H9 (cell line): ENCODE measurements at regions not wholly inside any gene's neighbourhood (a gene's known extent, or its start where the extent isn't known, plus 50 kb on each side); places are given as distances from the start of the nearest gene placed in this dataset.

Experiments
- DNase-seq: peaks from one replicate; pipeline ENCODE4 v3.0.0-alpha.2; 2017
- H2AFZ ChIP-seq: one replicate; pipeline ENCODE4 v1.6.1; 2013; ENCODE audit warnings: mild to moderate bottlenecking, low read length, control low read depth, moderate library complexity
- H2AK5ac ChIP-seq: 2 replicates; pipeline ENCODE4 v1.6.1; 2013; ENCODE audit warnings: low read length, control low read depth, mixed read lengths; ENCODE audit not compliant: insufficient read length
- H2BK120ac ChIP-seq: one replicate; pipeline ENCODE4 v1.6.1; 2013; ENCODE audit warnings: low read depth, mild to moderate bottlenecking, low read length, control low read depth, inconsistent platforms; ENCODE audit not compliant: poor library complexity, severe bottlenecking
- H2BK12ac ChIP-seq: 2 replicates; pipeline ENCODE4 v1.6.1; 2013; ENCODE audit warnings: low read length, control low read depth, mixed read lengths, low read depth; ENCODE audit not compliant: insufficient read length
- H2BK15ac ChIP-seq: 2 replicates; pipeline ENCODE4 v1.6.1; 2013; ENCODE audit warnings: low read depth, low read length, control low read depth
- H2BK20ac ChIP-seq: one replicate; pipeline ENCODE4 v1.6.1; 2013; ENCODE audit warnings: low read depth, mild to moderate bottlenecking, low read length, control low read depth, inconsistent platforms; ENCODE audit not compliant: poor library complexity, severe bottlenecking
- H2BK5ac ChIP-seq: 2 replicates; pipeline ENCODE4 v1.6.1; 2013; ENCODE audit warnings: low read length, control low read depth, mixed read lengths; ENCODE audit not compliant: insufficient read length
- H3K14ac ChIP-seq: 2 replicates; pipeline ENCODE4 v1.6.1; 2013; ENCODE audit warnings: low read length, control low read depth; ENCODE audit not compliant: insufficient read depth
- H3K18ac ChIP-seq: 2 replicates; pipeline ENCODE4 v1.6.1; 2013; ENCODE audit warnings: low read depth, mild to moderate bottlenecking, mixed read lengths, low read length, control low read depth; ENCODE audit not compliant: insufficient read length
- H3K23ac ChIP-seq: 2 replicates; pipeline ENCODE4 v1.6.1; 2013; ENCODE audit warnings: low read length, control low read depth, mixed read lengths, low read depth; ENCODE audit not compliant: insufficient read length
- H3K23me2 ChIP-seq: 2 replicates; pipeline ENCODE4 v1.6.1; 2013; ENCODE audit warnings: low read depth, mild to moderate bottlenecking, mixed read lengths, low read length, control low read depth; ENCODE audit not compliant: insufficient read length, poor library complexity, severe bottlenecking
- H3K27ac ChIP-seq: 2 replicates; pipeline ENCODE4 v1.5.1; 2013; ENCODE audit warnings: low read length, control low read depth, mixed read lengths, low read depth; ENCODE audit not compliant: insufficient read length
- H3K27me3 ChIP-seq: 2 replicates; pipeline ENCODE4 v1.6.1; 2013; ENCODE audit warnings: low read length, control low read depth, inconsistent platforms; ENCODE audit not compliant: insufficient read depth
- H3K4ac ChIP-seq: 2 replicates; pipeline ENCODE4 v1.6.1; 2013; ENCODE audit warnings: low read depth, mild to moderate bottlenecking, control low read depth, inconsistent platforms, low read length, moderate library complexity
- H3K4me1 ChIP-seq: 2 replicates; pipeline ENCODE4 v1.6.1; 2013; ENCODE audit warnings: low read length, control low read depth, inconsistent platforms; ENCODE audit not compliant: insufficient read depth
- H3K4me2 ChIP-seq: 2 replicates; pipeline ENCODE4 v1.6.1; 2013; ENCODE audit warnings: low read length, control low read depth, mixed read lengths; ENCODE audit not compliant: insufficient read length, insufficient read depth
- H3K56ac ChIP-seq: 2 replicates; pipeline ENCODE4 v1.6.1; 2013; ENCODE audit warnings: low read depth, mild to moderate bottlenecking, mixed read lengths, low read length, control low read depth; ENCODE audit not compliant: insufficient read length
- H3K79me1 ChIP-seq: 2 replicates; pipeline ENCODE4 v1.6.1; 2013; ENCODE audit warnings: low read depth, mild to moderate bottlenecking, moderate library complexity, low read length, control low read depth, inconsistent platforms; ENCODE audit not compliant: insufficient read depth, poor library complexity, severe bottlenecking
- H3K79me2 ChIP-seq: 2 replicates; pipeline ENCODE4 v1.6.1; 2013; ENCODE audit warnings: low read length, control low read depth, inconsistent platforms; ENCODE audit not compliant: insufficient read depth
- H3K9ac ChIP-seq: 2 replicates; pipeline ENCODE4 v1.6.1; 2013; ENCODE audit warnings: low read length, control low read depth, mixed read lengths; ENCODE audit not compliant: insufficient read length; ENCODE audit errors: extremely low read depth
- H3K9me3 ChIP-seq: one replicate; pipeline ENCODE4 v1.6.1; 2013; ENCODE audit warnings: low read depth, low read length, inconsistent platforms; ENCODE audit not compliant: control insufficient read depth
- H3T11ph ChIP-seq: one replicate; pipeline ENCODE4 v1.6.1; 2013; ENCODE audit warnings: mild to moderate bottlenecking, low read length, control low read depth, inconsistent platforms
- H4K20me1 ChIP-seq: one replicate; pipeline ENCODE4 v1.6.1; 2013; ENCODE audit not compliant: control insufficient read depth, insufficient read length, insufficient read depth
- H4K5ac ChIP-seq: 2 replicates; pipeline ENCODE4 v1.6.1; 2013; ENCODE audit warnings: low read depth, mild to moderate bottlenecking, mixed read lengths, low read length, control low read depth; ENCODE audit not compliant: insufficient read length
- H4K8ac ChIP-seq: replicated peaks from 2 replicates; pipeline ENCODE4 v1.6.1; 2013; ENCODE audit warnings: low read length, control low read depth, mixed read lengths, low read depth; ENCODE audit not compliant: insufficient read length
- H4K91ac ChIP-seq: 2 replicates; pipeline ENCODE4 v1.6.1; 2013; ENCODE audit warnings: low read depth, mild to moderate bottlenecking, moderate library complexity, mixed read lengths, low read length, control low read depth; ENCODE audit not compliant: insufficient read length
- H3K27ac Mint-ChIP-seq, 3 experiments: 2 replicates in 2 of 3; 3 replicates in 1 of 3; pipeline ENCODE4 v1.8.0; 2020 to 2021; ENCODE audit warnings: mixed read lengths in 3 of 3, mild to moderate bottlenecking in 1 of 3, moderate library complexity in 1 of 3
- H3K27me3 Mint-ChIP-seq: 2 replicates; pipeline ENCODE4 v1.8.0; 2021; ENCODE audit warnings: low read depth, mild to moderate bottlenecking, moderate library complexity, mixed read lengths
- H3K36me3 Mint-ChIP-seq, 3 experiments: 2 replicates in 2 of 3; 3 replicates in 1 of 3; pipeline ENCODE4 v1.8.0; 2020 to 2021; ENCODE audit warnings: low read depth in 3 of 3, mixed read lengths in 3 of 3; ENCODE audit not compliant: insufficient read depth in 1 of 3
- H3K4me1 Mint-ChIP-seq, 2 experiments: 2 replicates each; pipeline ENCODE4 v1.8.0; 2020; ENCODE audit warnings: mixed read lengths in 2 of 2
- H3K4me3 Mint-ChIP-seq, 2 experiments: 2 replicates in 1 of 2; 3 replicates in 1 of 2; pipeline ENCODE4 v1.8.0; 2020 to 2021; ENCODE audit warnings: mild to moderate bottlenecking in 2 of 2, mixed read lengths in 2 of 2, moderate library complexity in 1 of 2
- H3K9me3 Mint-ChIP-seq, 2 experiments: 2 replicates in 1 of 2; 3 replicates in 1 of 2; pipeline ENCODE4 v1.8.0; 2020; ENCODE audit warnings: mild to moderate bottlenecking in 2 of 2, mixed read lengths in 2 of 2, moderate library complexity in 1 of 2
- WGBS: extraction: QIAGEN DNeasy Blood & Tissue Kit; methylation state at CpG from one replicate; pipeline ENCODE4 v1.1.7; 2013; ENCODE audit warnings: missing lambda C conversion rate, low lambda C conversion rate, mixed read lengths; ENCODE audit not compliant: insufficient read length; ENCODE audit errors: extremely low coverage; 5-methylcytosine and 5-hydroxymethylcytosine counted together
- TF ChIP-seq, protein P1 (sequence below): fragments of 200-600 bp; sonication (generic); conservative IDR thresholded peaks from 3 replicates; pipeline ENCODE4 v1.8.0; 2021; ENCODE audit warnings: antibody characterized with exemption, mild to moderate bottlenecking

DNA sequence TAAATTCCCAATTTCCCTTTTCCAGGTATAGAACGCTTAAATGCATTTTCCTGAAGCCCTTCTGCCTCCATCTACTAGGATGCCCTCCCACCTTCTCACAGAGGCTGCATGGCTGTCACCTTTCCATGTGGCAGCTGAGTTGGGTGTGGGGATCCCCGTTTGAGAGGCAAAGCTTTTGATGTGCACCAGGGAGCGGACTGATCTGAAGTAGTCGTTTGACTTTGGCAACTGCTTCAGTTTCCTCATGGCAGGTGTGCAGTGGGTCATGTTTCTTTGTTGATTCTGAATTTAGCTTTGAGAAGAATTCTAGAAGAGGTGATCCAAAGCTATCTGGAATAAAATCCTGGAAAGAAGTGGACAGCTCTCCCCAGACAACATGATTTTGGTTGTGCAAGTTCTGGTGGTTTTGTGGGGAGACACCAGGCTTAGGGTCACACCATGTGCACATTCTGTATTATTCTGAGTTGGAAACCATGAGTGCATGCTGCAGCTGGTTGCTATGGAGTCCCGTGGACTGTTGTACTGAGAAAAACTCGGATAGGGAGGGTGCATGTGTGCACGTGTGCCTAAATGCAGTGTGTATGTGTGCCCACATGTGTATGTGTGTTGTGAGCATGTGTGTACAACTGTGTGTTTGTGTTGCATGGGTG lies 63.5 kb downstream of the GADD45G start:
- no peak overlapping the region for H3K27ac Mint-ChIP-seq

More for the DNA sequence above, 63.5 kb downstream of the GADD45G start:
- H3K27me3 ChIP-seq, result no peaks in the 10 kb centered on the region
- DNase-seq, result no peak
- H3T11ph ChIP-seq, result no peak overlapping the region
- H3K4me1 Mint-ChIP-seq, result peaks cover 22 to 25% of the 10 kb centered on the region in 2 experiments
- no peaks in the 10 kb centered on the region for H3K9me3 ChIP-seq
- H2AFZ ChIP-seq, result no peak overlapping the region
- no peak overlapping the region for H3K9ac ChIP-seq
- H4K5ac ChIP-seq, result no peak overlapping the region
- peaks cover 3% of the 10 kb centered on the region for H3K27me3 Mint-ChIP-seq
- H3K27ac ChIP-seq, result no peak overlapping the region
- H4K91ac ChIP-seq, result no peak overlapping the region
- H2BK20ac ChIP-seq, result no peak overlapping the region
- H3K36me3 Mint-ChIP-seq, result peaks cover 3 to 10% (median 4%) of the 10 kb centered on the region in 3 experiments; a peak in 6 of 7 replicates
- no peaks in the 10 kb centered on the region for H3K23me2 ChIP-seq
- H3K4me1 ChIP-seq, result peaks cover 4% of the 10 kb centered on the region; the same call in 1 of the 2 replicates
- no peak overlapping the region for H3K4me2 ChIP-seq
- H2BK15ac ChIP-seq, result no peak overlapping the region
- no peaks in the 10 kb centered on the region for H3K79me2 ChIP-seq
- H2BK120ac ChIP-seq, result no peak overlapping the region
- no peak overlapping the region for H2BK5ac ChIP-seq
- no CpG with 5 or more reads among the region's 7 CpGs for WGBS
- no peak overlapping the region for H3K4ac ChIP-seq
- H3K14ac ChIP-seq, result no peak overlapping the region
- peaks cover 6 to 9% of the 10 kb centered on the region in 2 experiments for H3K9me3 Mint-ChIP-seq
- H3K56ac ChIP-seq, result no peak overlapping the region
- no peak overlapping the region for H2AK5ac ChIP-seq
- H3K79me1 ChIP-seq, result no peaks in the 10 kb centered on the region
- H4K8ac ChIP-seq, result no peak overlapping the region
- no peaks in the 10 kb centered on the region for H4K20me1 ChIP-seq
- no peak overlapping the region for H3K4me3 Mint-ChIP-seq
- TF ChIP-seq, protein P1, sequence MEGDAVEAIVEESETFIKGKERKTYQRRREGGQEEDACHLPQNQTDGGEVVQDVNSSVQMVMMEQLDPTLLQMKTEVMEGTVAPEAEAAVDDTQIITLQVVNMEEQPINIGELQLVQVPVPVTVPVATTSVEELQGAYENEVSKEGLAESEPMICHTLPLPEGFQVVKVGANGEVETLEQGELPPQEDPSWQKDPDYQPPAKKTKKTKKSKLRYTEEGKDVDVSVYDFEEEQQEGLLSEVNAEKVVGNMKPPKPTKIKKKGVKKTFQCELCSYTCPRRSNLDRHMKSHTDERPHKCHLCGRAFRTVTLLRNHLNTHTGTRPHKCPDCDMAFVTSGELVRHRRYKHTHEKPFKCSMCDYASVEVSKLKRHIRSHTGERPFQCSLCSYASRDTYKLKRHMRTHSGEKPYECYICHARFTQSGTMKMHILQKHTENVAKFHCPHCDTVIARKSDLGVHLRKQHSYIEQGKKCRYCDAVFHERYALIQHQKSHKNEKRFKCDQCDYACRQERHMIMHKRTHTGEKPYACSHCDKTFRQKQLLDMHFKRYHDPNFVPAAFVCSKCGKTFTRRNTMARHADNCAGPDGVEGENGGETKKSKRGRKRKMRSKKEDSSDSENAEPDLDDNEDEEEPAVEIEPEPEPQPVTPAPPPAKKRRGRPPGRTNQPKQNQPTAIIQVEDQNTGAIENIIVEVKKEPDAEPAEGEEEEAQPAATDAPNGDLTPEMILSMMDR, result no peak
- H3K18ac ChIP-seq, result no peak overlapping the region
- no peak overlapping the region for H3K23ac ChIP-seq
- H2BK12ac ChIP-seq, result no peak overlapping the region
